Neural progenitor cell (in vitro differentiated cells): ENCODE measurements at regions not wholly inside any gene's neighbourhood (a gene's known extent, or its start where the extent isn't known, plus 50 kb on each side); places are given as distances from the start of the nearest gene placed in this dataset.

Experiments used
- CTCF ChIP-seq: fragments of 200-600 bp; sonication (generic); IDR thresholded peaks from 2 replicates; pipeline ENCODE4 v1.5.1; 2017; ENCODE audit warnings: antibody characterized with exemption, mild to moderate bottlenecking
- EZH2 ChIP-seq: fragments of 200-600 bp; sonication (generic); IDR thresholded peaks from 2 replicates; pipeline ENCODE4 v1.6.1; 2017; ENCODE audit warnings: antibody characterized with exemption, mild to moderate bottlenecking, moderate library complexity

GRCh38 chr5:175235251-175235960 lies 208.6 kb downstream of the DRD1 start:
- TF ChIP-seq CTCF (no peak), EZH2 (no peak)
